Eye (tissue), 1 donor: ENCODE measurements at regions not wholly inside any gene's neighbourhood (a gene's known extent, or its start where the extent isn't known, plus 50 kb on each side); places are given as distances from the start of the nearest gene placed in this dataset.
"Not testable (repeated sequence)": the region's sequence is repeated elsewhere in the genome, so short reads cannot be mapped to it uniquely, and the experiment has no call there.

Source experiments
- DNase-seq: peaks from one replicate; pipeline ENCODE4 v3.0.0-alpha.2; 2015

GRCh38 chr18:70705831-70706416 lies 417.1 kb downstream of the SOCS6 start:
- no peak for DNase-seq

- no peak for DNase-seq
Measured at GRCh38 chr18:70700496-70700895, 411.7 kb downstream of the SOCS6 start.

- no peak for DNase-seq
Measured at GRCh38 chr18:70698574-70698973, 409.7 kb downstream of the SOCS6 start.

- DNase-seq = peak; percentile 3
Measured at GRCh38 chr18:70693246-70693645, 404.4 kb downstream of the SOCS6 start.

GRCh38 chr18:70689765-70690164 lies 400.9 kb downstream of the SOCS6 start:
- DNase-seq = not testable (repeated sequence)

- DNase-seq = no peak
Measured at GRCh38 chr18:70688286-70688685, 399.4 kb downstream of the SOCS6 start.

GRCh38 chr18:70684821-70685220 lies 396.0 kb downstream of the SOCS6 start:
- DNase-seq = no peak

- no peak for DNase-seq
Measured at GRCh38 chr18:70683263-70683662, 394.4 kb downstream of the SOCS6 start.

GRCh38 chr18:70674896-70675295 lies 386.1 kb downstream of the SOCS6 start:
- no peak for DNase-seq

- no peak for DNase-seq
Measured at GRCh38 chr18:70673831-70674230, 385.0 kb downstream of the SOCS6 start.

GRCh38 chr18:70672581-70672980 lies 383.7 kb downstream of the SOCS6 start:
- no peak for DNase-seq

- no peak for DNase-seq
Measured at GRCh38 chr18:70671889-70672565, 383.2 kb downstream of the SOCS6 start.

- no peak for DNase-seq
Measured at GRCh38 chr18:70666936-70667335, 378.1 kb downstream of the SOCS6 start.

GRCh38 chr18:70663141-70663540 lies 374.3 kb downstream of the SOCS6 start:
- no peak for DNase-seq

- no peak for DNase-seq
Measured at GRCh38 chr18:70662588-70662987, 373.7 kb downstream of the SOCS6 start.

- peak; percentile 59 for DNase-seq
Measured at GRCh38 chr18:70659036-70659925, 370.4 kb downstream of the SOCS6 start.

- no peak for DNase-seq
Measured at GRCh38 chr18:70653671-70654070, 364.8 kb downstream of the SOCS6 start.

- no peak for DNase-seq
Measured at GRCh38 chr18:70650878-70651277, 362.0 kb downstream of the SOCS6 start.

- no peak for DNase-seq
Measured at GRCh38 chr18:70649683-70650082, 360.8 kb downstream of the SOCS6 start.

- no peak for DNase-seq
Measured at GRCh38 chr18:70645971-70646370, 357.1 kb downstream of the SOCS6 start.

GRCh38 chr18:70643812-70644211 lies 355.0 kb downstream of the SOCS6 start:
- DNase-seq = no peak

- DNase-seq = peak; percentile 9
Measured at GRCh38 chr18:70641156-70641775, 352.4 kb downstream of the SOCS6 start.

- DNase-seq = no peak
Measured at GRCh38 chr18:70640336-70640887, 351.6 kb downstream of the SOCS6 start.
